ENCODE measurements at regions not wholly inside any gene's neighbourhood (a gene's known extent, or its start where the extent isn't known, plus 50 kb on each side); places are given as distances from the start of the nearest gene placed in this dataset.

GRCh38 chr14:101113835-101114725 is 210.6 kb upstream of the RTL1 start (continued):
- TF ChIP-seq REST (IDR thresholded peaks at IDR 0.05; ENCODE audit: low read depth) (no peak), POLR2AphosphoS5 (IDR thresholded peaks at IDR 0.05; ENCODE audit: low read depth, low read length) (no peak), SP1 (IDR thresholded peaks at IDR 0.05; ENCODE audit: low read depth) (no peak), CTCF (IDR thresholded peaks at IDR 0.05 in 2 of 3, conservative IDR thresholded peaks at IDR 0.05 in 1 of 3; ENCODE audit: borderline replicate concordance in 1 of 3, insufficient read depth in 1 of 3, low read depth in 2 of 3, low read length in 2 of 3) (no peak)

GRCh38 chr14:101114726-101115515 is 211.4 kb upstream of the RTL1 start:
- no peak for TF ChIP-seq ZNF274 (IDR thresholded peaks at IDR 0.05; ENCODE audit: low read depth, low read length)
- no peak for TF ChIP-seq SIN3A (IDR thresholded peaks at IDR 0.05; ENCODE audit: low read depth)
- TF ChIP-seq FOSL1 (IDR thresholded peaks at IDR 0.05; ENCODE audit: low read depth): no peak
- no peak for TF ChIP-seq ZBTB33 (IDR thresholded peaks at IDR 0.05; ENCODE audit: extremely low read depth, insufficient replicate concordance, low read length)
- TF ChIP-seq ATF3 (IDR thresholded peaks at IDR 0.05): no peak
- H3K27me3 ChIP-seq (ENCODE audit: insufficient read depth, low read length): peaks cover 3% of the 10 kb centered on the region; the same call in 1 of the 2 replicates
- POLR2A ChIA-PET: no interaction called here
- no peaks in the 10 kb centered on the region for H3K9me3 ChIP-seq (ENCODE audit: control insufficient read depth in 1 of 2, insufficient read depth in 1 of 2, low read depth in 1 of 2, low read length in 2 of 2)
- CTCF ChIA-PET: no interaction called here
- H2AFZ ChIP-seq (ENCODE audit: low read depth, low read length, poor library complexity, severe bottlenecking): no peak overlapping the region
- H3K4me1 ChIP-seq (ENCODE audit: control insufficient read depth in 1 of 2, insufficient read depth in 2 of 2, low read length in 2 of 2): no peaks in the 10 kb centered on the region
- H3K9me2 ChIP-seq (ENCODE audit: insufficient read depth): no peaks in the 10 kb centered on the region
- DNase-seq (ENCODE audit: low read depth, low spot score) (no peak), ATAC-seq (no peak)
- no peak overlapping the region for H3K9ac ChIP-seq (ENCODE audit: low read length)
- H3K36me3 ChIP-seq (ENCODE audit: control insufficient read depth in 1 of 2, insufficient read depth in 2 of 2, low read length in 2 of 2): no peaks in the 10 kb centered on the region
- H4K20me1 ChIP-seq (ENCODE audit: insufficient read depth): no peaks in the 10 kb centered on the region
- H3K27ac ChIP-seq (ENCODE audit: low read depth, low read length): no peak overlapping the region
- H3K79me2 ChIP-seq (ENCODE audit: insufficient read depth, low read length): no peaks in the 10 kb centered on the region
- BruUV-seq (replicated peaks): no TSS peak
- RAD21 ChIA-PET (ENCODE audit: low non-redundant PET in 1 of 2, low total read pairs in 2 of 2, uncharacterized antibody in 2 of 2, unreplicated experiment in 2 of 2): no interaction called here
- H3K4me3 ChIP-seq (replicated peaks in 1 of 2; ENCODE audit: low read depth in 1 of 2, low read length in 2 of 2): no peak overlapping the region
- H3K4me2 ChIP-seq (ENCODE audit: low read length): no peak overlapping the region
- intact Hi-C loops (cut with micrococcal nuclease): no loop called here
